ENCODE measurements at regions not wholly inside any gene's neighbourhood (a gene's known extent, or its start where the extent isn't known, plus 50 kb on each side); places are given as distances from the start of the nearest gene placed in this dataset.

DNA sequence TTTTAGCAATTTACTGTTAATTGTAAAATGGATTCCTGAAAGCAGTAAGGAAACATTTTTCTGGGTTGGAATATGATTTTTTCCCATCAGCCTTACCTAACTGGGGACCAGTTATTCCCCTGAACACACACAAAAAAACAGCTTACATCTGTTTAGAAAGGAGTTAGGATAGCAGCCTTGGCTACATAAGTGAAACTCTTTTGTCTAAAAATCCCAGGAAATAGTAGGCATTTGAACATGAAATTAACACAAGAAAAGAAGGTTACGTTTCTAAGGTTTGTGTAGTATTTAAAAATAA is 696.2 kb upstream of the MARCKS start:
- Mint-ChIP-seq H3K4me1 (no peaks in the 10 kb centered on the region), H3K9me3 (no peaks in the 10 kb centered on the region), H3K27me3 (ENCODE audit: insufficient read depth, low read depth, poor library complexity) (no peaks in the 10 kb centered on the region), H3K4me3 (no peak overlapping the region), H3K27ac (no peak overlapping the region), H3K36me3 (ENCODE audit: low read depth) (no peaks in the 10 kb centered on the region)
- H3K79me2 ChIP-seq (replicated peaks; ENCODE audit: insufficient read depth): no peaks in the 10 kb centered on the region
- H3K36me3 ChIP-seq (ENCODE audit: insufficient read depth): no peaks in the 10 kb centered on the region
- no peaks in the 10 kb centered on the region for H3K4me1 ChIP-seq (ENCODE audit: insufficient read depth)
- no peak overlapping the region for H3K4me2 ChIP-seq
- H3F3A ChIP-seq (replicated peaks; ENCODE audit: low read depth): no peaks in the 10 kb centered on the region
- H3K27me3 ChIP-seq (ENCODE audit: insufficient read depth): no peaks in the 10 kb centered on the region
- DNase-seq (ENCODE audit: low spot score) (no peak), ATAC-seq (no peak)
- no peak overlapping the region for H3K4me3 ChIP-seq
- TF ChIP-seq STAT1 (IDR thresholded peaks at IDR 0.05; ENCODE audit: unreplicated experiment): no peak
- TF ChIP-seq, protein P1, sequence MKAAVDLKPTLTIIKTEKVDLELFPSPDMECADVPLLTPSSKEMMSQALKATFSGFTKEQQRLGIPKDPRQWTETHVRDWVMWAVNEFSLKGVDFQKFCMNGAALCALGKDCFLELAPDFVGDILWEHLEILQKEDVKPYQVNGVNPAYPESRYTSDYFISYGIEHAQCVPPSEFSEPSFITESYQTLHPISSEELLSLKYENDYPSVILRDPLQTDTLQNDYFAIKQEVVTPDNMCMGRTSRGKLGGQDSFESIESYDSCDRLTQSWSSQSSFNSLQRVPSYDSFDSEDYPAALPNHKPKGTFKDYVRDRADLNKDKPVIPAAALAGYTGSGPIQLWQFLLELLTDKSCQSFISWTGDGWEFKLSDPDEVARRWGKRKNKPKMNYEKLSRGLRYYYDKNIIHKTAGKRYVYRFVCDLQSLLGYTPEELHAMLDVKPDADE (IDR thresholded peaks at IDR 0.05): no peak
- no peak for TF ChIP-seq POLR2AphosphoS5 (IDR thresholded peaks at IDR 0.05; ENCODE audit: low read depth)
- TF ChIP-seq ZNF114 (CRISPR knock-in tag; IDR thresholded peaks at IDR 0.05): no peak
- no peak for TF ChIP-seq JUNB (IDR thresholded peaks at IDR 0.05; ENCODE audit: unreplicated experiment)
- TF ChIP-seq CREB1 (CRISPR knock-in tag; IDR thresholded peaks at IDR 0.05; ENCODE audit: low read depth): no peak
- TF ChIP-seq, protein P2, sequence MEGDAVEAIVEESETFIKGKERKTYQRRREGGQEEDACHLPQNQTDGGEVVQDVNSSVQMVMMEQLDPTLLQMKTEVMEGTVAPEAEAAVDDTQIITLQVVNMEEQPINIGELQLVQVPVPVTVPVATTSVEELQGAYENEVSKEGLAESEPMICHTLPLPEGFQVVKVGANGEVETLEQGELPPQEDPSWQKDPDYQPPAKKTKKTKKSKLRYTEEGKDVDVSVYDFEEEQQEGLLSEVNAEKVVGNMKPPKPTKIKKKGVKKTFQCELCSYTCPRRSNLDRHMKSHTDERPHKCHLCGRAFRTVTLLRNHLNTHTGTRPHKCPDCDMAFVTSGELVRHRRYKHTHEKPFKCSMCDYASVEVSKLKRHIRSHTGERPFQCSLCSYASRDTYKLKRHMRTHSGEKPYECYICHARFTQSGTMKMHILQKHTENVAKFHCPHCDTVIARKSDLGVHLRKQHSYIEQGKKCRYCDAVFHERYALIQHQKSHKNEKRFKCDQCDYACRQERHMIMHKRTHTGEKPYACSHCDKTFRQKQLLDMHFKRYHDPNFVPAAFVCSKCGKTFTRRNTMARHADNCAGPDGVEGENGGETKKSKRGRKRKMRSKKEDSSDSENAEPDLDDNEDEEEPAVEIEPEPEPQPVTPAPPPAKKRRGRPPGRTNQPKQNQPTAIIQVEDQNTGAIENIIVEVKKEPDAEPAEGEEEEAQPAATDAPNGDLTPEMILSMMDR (conservative IDR thresholded peaks at IDR 0.05; ENCODE audit: low read depth in 2 of 2): no peak
- TF ChIP-seq, protein P3, sequence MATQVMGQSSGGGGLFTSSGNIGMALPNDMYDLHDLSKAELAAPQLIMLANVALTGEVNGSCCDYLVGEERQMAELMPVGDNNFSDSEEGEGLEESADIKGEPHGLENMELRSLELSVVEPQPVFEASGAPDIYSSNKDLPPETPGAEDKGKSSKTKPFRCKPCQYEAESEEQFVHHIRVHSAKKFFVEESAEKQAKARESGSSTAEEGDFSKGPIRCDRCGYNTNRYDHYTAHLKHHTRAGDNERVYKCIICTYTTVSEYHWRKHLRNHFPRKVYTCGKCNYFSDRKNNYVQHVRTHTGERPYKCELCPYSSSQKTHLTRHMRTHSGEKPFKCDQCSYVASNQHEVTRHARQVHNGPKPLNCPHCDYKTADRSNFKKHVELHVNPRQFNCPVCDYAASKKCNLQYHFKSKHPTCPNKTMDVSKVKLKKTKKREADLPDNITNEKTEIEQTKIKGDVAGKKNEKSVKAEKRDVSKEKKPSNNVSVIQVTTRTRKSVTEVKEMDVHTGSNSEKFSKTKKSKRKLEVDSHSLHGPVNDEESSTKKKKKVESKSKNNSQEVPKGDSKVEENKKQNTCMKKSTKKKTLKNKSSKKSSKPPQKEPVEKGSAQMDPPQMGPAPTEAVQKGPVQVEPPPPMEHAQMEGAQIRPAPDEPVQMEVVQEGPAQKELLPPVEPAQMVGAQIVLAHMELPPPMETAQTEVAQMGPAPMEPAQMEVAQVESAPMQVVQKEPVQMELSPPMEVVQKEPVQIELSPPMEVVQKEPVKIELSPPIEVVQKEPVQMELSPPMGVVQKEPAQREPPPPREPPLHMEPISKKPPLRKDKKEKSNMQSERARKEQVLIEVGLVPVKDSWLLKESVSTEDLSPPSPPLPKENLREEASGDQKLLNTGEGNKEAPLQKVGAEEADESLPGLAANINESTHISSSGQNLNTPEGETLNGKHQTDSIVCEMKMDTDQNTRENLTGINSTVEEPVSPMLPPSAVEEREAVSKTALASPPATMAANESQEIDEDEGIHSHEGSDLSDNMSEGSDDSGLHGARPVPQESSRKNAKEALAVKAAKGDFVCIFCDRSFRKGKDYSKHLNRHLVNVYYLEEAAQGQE (IDR thresholded peaks at IDR 0.05; ENCODE audit: unreplicated experiment): no peak
- no peak for TF ChIP-seq NANOG (IDR thresholded peaks at IDR 0.05; ENCODE audit: borderline replicate concordance)
- TF ChIP-seq ZNF331 (CRISPR knock-in tag; IDR thresholded peaks at IDR 0.05; ENCODE audit: low read depth): no peak
- TF ChIP-seq, protein P4, sequence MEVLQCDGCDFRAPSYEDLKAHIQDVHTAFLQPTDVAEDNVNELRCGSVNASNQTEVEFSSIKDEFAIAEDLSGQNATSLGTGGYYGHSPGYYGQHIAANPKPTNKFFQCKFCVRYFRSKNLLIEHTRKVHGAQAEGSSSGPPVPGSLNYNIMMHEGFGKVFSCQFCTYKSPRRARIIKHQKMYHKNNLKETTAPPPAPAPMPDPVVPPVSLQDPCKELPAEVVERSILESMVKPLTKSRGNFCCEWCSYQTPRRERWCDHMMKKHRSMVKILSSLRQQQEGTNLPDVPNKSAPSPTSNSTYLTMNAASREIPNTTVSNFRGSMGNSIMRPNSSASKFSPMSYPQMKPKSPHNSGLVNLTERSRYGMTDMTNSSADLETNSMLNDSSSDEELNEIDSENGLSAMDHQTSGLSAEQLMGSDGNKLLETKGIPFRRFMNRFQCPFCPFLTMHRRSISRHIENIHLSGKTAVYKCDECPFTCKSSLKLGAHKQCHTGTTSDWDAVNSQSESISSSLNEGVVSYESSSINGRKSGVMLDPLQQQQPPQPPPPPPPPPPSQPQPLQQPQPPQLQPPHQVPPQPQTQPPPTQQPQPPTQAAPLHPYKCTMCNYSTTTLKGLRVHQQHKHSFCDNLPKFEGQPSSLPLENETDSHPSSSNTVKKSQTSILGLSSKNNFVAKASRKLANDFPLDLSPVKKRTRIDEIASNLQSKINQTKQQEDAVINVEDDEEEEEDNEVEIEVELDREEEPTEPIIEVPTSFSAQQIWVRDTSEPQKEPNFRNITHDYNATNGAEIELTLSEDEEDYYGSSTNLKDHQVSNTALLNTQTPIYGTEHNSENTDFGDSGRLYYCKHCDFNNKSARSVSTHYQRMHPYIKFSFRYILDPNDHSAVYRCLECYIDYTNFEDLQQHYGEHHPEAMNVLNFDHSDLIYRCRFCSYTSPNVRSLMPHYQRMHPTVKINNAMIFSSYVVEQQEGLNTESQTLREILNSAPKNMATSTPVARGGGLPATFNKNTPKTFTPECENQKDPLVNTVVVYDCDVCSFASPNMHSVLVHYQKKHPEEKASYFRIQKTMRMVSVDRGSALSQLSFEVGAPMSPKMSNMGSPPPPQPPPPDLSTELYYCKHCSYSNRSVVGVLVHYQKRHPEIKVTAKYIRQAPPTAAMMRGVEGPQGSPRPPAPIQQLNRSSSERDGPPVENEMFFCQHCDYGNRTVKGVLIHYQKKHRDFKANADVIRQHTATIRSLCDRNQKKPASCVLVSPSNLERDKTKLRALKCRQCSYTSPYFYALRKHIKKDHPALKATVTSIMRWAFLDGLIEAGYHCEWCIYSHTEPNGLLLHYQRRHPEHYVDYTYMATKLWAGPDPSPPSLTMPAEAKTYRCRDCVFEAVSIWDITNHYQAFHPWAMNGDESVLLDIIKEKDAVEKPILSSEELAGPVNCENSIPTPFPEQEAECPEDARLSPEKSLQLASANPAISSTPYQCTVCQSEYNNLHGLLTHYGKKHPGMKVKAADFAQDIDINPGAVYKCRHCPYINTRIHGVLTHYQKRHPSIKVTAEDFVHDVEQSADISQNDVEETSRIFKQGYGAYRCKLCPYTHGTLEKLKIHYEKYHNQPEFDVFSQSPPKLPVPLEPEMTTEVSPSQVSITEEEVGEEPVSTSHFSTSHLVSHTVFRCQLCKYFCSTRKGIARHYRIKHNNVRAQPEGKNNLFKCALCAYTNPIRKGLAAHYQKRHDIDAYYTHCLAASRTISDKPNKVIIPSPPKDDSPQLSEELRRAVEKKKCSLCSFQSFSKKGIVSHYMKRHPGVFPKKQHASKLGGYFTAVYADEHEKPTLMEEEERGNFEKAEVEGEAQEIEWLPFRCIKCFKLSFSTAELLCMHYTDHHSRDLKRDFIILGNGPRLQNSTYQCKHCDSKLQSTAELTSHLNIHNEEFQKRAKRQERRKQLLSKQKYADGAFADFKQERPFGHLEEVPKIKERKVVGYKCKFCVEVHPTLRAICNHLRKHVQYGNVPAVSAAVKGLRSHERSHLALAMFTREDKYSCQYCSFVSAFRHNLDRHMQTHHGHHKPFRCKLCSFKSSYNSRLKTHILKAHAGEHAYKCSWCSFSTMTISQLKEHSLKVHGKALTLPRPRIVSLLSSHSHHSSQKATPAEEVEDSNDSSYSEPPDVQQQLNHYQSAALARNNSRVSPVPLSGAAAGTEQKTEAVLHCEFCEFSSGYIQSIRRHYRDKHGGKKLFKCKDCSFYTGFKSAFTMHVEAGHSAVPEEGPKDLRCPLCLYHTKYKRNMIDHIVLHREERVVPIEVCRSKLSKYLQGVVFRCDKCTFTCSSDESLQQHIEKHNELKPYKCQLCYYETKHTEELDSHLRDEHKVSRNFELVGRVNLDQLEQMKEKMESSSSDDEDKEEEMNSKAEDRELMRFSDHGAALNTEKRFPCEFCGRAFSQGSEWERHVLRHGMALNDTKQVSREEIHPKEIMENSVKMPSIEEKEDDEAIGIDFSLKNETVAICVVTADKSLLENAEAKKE (CRISPR knock-in tag; IDR thresholded peaks at IDR 0.05): no peak
- no peak for TF ChIP-seq EZH2phosphoT487 (IDR thresholded peaks at IDR 0.05; ENCODE audit: unreplicated experiment)
- no peak for TF ChIP-seq EZH2 (IDR thresholded peaks at IDR 0.05; ENCODE audit: low read depth, unreplicated experiment)
- no peaks in the 10 kb centered on the region for H3K9me2 ChIP-seq (ENCODE audit: insufficient read depth)
- no peak overlapping the region for H3K27ac ChIP-seq (ENCODE audit: low read depth)
- H2AFZ ChIP-seq: no peak overlapping the region
- no peaks in the 10 kb centered on the region for H4K20me1 ChIP-seq (replicated peaks; ENCODE audit: insufficient read depth)
